Keratinocyte (primary cell): ENCODE measurements at regions not wholly inside any gene's neighbourhood (a gene's known extent, or its start where the extent isn't known, plus 50 kb on each side); places are given as distances from the start of the nearest gene placed in this dataset.

Source experiments
- CTCF ChIP-seq, 3 experiments: IDR thresholded peaks in 1 of 3; conservative IDR thresholded peaks in 1 of 3; optimal IDR thresholded peaks in 1 of 3; 2 replicates in 2 of 3; 3 replicates in 1 of 3; pipeline versions ENCODE3 to v1.5.1; 2011; ENCODE audit warnings: low read length in 3 of 3, mild to moderate bottlenecking in 3 of 3, moderate library complexity in 2 of 3, control low read depth in 1 of 3, inconsistent platforms in 1 of 3; ENCODE audit not compliant: insufficient read depth in 2 of 3; ENCODE audit errors: extremely low read depth in 1 of 3
- EZH2 ChIP-seq: IDR thresholded peaks from one replicate; pipeline ENCODE4 v1.6.1; 2012; ENCODE audit warnings: inconsistent platforms, mild to moderate bottlenecking, low read length, moderate library complexity

- TF ChIP-seq CTCF (optimal IDR thresholded peaks at IDR 0.05 in 1 of 3, IDR thresholded peaks at IDR 0.05 in 1 of 3, conservative IDR thresholded peaks at IDR 0.05 in 1 of 3; ENCODE audit: extremely low read depth in 1 of 3, insufficient read depth in 2 of 3, low read length in 3 of 3): no peak
- TF ChIP-seq EZH2: no peak
These were observed 95.7 kb upstream of the AKT3 start for GRCh38 chr1:243945727-243946126.
